ENCODE measurements at regions not wholly inside any gene's neighbourhood (a gene's known extent, or its start where the extent isn't known, plus 50 kb on each side); places are given as distances from the start of the nearest gene placed in this dataset.

DNA sequence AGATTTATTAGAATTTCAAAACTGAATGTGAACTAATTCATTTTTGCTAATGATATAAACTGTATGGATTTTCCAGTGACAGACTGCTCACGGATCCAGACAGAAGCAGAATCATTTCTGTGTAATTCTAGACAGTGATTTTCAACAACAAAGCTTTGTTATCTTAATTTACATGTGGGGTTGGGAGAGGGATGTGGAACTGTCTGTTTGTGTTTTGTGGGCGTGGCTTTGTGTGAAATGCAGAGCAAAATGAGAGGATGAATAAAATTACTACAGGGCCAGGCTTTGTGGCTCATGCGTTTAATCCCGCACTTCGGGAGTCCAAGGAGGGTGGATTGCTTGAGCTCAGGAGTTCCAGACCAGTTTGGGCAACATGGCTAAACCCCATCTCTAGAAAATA lies 834.7 kb downstream of the GALC start:
- no peak overlapping the region for H2AFZ ChIP-seq (ENCODE audit: control insufficient read depth, low read depth, low read length)
- H3K36me3 ChIP-seq (ENCODE audit: control insufficient read depth in 2 of 2, insufficient read depth in 2 of 2, low read length in 1 of 2) = no peaks in the 10 kb centered on the region
- no peak overlapping the region for H3K4me2 ChIP-seq (ENCODE audit: control insufficient read depth, insufficient read depth)
- ChIA-PET SMC1A (ENCODE audit: uncharacterized antibody, unreplicated experiment) (no interaction called here), CTCF (no interaction called here), POLR2A (no interaction called here), RAD21 (ENCODE audit: unreplicated experiment) (no interaction called here)
- H4K20me1 ChIP-seq (ENCODE audit: control insufficient read depth, insufficient read depth) = no peaks in the 10 kb centered on the region
- H3K4me1 ChIP-seq (ENCODE audit: control insufficient read depth, insufficient read depth, low read length) = no peaks in the 10 kb centered on the region
- H3K27ac ChIP-seq (ENCODE audit: control insufficient read depth, insufficient read depth) = no peak overlapping the region
- no peak for DNase-seq (ENCODE audit: low read depth, low spot score)
- intact Hi-C loops (cut with micrococcal nuclease; ENCODE audit: unreplicated experiment) = no loop called here
- in situ Hi-C loops (cut with MboI) = no loop called here
- no peaks in the 10 kb centered on the region for H3K9me3 ChIP-seq (replicated peaks; ENCODE audit: control insufficient read depth, insufficient read depth, low read length)
- no peak overlapping the region for H3K4me3 ChIP-seq
- H3K27me3 ChIP-seq (replicated peaks in 1 of 2; ENCODE audit: control insufficient read depth in 2 of 2, insufficient read depth in 2 of 2, low read length in 1 of 2) = no peaks in the 10 kb centered on the region
- no peak for FAIRE-seq
- no peaks in the 10 kb centered on the region for H3K79me2 ChIP-seq (ENCODE audit: control insufficient read depth, insufficient read depth, low read length)
- WGBS (ENCODE audit: insufficient coverage, insufficient replicate concordance, low lambda C conversion rate, missing lambda C conversion rate) = 45% methylated on average over 5 of the region's 5 CpGs
- TF ChIP-seq CBX3 (IDR thresholded peaks at IDR 0.05; ENCODE audit: borderline replicate concordance, low read depth) = no peak
- TF ChIP-seq ZZZ3 (IDR thresholded peaks at IDR 0.05; ENCODE audit: control insufficient read depth, insufficient read length, low read depth) = no peak
- TF ChIP-seq ZBED1 (IDR thresholded peaks at IDR 0.05; ENCODE audit: borderline replicate concordance) = no peak
- TF ChIP-seq BCLAF1 (IDR thresholded peaks at IDR 0.05) = no peak
- TF ChIP-seq EZH2 (IDR thresholded peaks at IDR 0.05; ENCODE audit: borderline replicate concordance, control insufficient read depth, low read depth, low read length) = no peak
- TF ChIP-seq, protein P1, sequence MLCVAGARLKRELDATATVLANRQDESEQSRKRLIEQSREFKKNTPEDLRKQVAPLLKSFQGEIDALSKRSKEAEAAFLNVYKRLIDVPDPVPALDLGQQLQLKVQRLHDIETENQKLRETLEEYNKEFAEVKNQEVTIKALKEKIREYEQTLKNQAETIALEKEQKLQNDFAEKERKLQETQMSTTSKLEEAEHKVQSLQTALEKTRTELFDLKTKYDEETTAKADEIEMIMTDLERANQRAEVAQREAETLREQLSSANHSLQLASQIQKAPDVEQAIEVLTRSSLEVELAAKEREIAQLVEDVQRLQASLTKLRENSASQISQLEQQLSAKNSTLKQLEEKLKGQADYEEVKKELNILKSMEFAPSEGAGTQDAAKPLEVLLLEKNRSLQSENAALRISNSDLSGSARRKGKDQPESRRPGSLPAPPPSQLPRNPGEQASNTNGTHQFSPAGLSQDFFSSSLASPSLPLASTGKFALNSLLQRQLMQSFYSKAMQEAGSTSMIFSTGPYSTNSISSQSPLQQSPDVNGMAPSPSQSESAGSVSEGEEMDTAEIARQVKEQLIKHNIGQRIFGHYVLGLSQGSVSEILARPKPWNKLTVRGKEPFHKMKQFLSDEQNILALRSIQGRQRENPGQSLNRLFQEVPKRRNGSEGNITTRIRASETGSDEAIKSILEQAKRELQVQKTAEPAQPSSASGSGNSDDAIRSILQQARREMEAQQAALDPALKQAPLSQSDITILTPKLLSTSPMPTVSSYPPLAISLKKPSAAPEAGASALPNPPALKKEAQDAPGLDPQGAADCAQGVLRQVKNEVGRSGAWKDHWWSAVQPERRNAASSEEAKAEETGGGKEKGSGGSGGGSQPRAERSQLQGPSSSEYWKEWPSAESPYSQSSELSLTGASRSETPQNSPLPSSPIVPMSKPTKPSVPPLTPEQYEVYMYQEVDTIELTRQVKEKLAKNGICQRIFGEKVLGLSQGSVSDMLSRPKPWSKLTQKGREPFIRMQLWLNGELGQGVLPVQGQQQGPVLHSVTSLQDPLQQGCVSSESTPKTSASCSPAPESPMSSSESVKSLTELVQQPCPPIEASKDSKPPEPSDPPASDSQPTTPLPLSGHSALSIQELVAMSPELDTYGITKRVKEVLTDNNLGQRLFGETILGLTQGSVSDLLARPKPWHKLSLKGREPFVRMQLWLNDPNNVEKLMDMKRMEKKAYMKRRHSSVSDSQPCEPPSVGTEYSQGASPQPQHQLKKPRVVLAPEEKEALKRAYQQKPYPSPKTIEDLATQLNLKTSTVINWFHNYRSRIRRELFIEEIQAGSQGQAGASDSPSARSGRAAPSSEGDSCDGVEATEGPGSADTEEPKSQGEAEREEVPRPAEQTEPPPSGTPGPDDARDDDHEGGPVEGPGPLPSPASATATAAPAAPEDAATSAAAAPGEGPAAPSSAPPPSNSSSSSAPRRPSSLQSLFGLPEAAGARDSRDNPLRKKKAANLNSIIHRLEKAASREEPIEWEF (IDR thresholded peaks at IDR 0.05; ENCODE audit: insufficient replicate concordance, low read depth, low read length) = no peak
- TF ChIP-seq ZNF384 (IDR thresholded peaks at IDR 0.05; ENCODE audit: borderline replicate concordance, low read depth, low read length) = no peak
- TF ChIP-seq CBFB (IDR thresholded peaks at IDR 0.05; ENCODE audit: low read depth) = no peak
- no peak for TF ChIP-seq HDGF (IDR thresholded peaks at IDR 0.05)
- no peak for TF ChIP-seq ZNF207 (IDR thresholded peaks at IDR 0.05; ENCODE audit: borderline replicate concordance)
- TF ChIP-seq, protein P2, sequence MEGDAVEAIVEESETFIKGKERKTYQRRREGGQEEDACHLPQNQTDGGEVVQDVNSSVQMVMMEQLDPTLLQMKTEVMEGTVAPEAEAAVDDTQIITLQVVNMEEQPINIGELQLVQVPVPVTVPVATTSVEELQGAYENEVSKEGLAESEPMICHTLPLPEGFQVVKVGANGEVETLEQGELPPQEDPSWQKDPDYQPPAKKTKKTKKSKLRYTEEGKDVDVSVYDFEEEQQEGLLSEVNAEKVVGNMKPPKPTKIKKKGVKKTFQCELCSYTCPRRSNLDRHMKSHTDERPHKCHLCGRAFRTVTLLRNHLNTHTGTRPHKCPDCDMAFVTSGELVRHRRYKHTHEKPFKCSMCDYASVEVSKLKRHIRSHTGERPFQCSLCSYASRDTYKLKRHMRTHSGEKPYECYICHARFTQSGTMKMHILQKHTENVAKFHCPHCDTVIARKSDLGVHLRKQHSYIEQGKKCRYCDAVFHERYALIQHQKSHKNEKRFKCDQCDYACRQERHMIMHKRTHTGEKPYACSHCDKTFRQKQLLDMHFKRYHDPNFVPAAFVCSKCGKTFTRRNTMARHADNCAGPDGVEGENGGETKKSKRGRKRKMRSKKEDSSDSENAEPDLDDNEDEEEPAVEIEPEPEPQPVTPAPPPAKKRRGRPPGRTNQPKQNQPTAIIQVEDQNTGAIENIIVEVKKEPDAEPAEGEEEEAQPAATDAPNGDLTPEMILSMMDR (IDR thresholded peaks at IDR 0.05 in 2 of 3, conservative IDR thresholded peaks at IDR 0.05 in 1 of 3; ENCODE audit: control insufficient read depth in 2 of 3, extremely low read depth in 1 of 3, insufficient read depth in 1 of 3, low read depth in 3 of 3, low read length in 3 of 3) = no peak
- no peak for TF ChIP-seq MYB (IDR thresholded peaks at IDR 0.05; ENCODE audit: borderline replicate concordance, low read depth, low read length)
- TF ChIP-seq NFYA (IDR thresholded peaks at IDR 0.05; ENCODE audit: borderline replicate concordance, low read depth, low read length) = no peak
- TF ChIP-seq, protein P3, sequence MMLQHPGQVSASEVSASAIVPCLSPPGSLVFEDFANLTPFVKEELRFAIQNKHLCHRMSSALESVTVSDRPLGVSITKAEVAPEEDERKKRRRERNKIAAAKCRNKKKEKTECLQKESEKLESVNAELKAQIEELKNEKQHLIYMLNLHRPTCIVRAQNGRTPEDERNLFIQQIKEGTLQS (IDR thresholded peaks at IDR 0.05; ENCODE audit: borderline replicate concordance, extremely low read depth, low read depth, low read length) = no peak
- no TSS peak for BruUV-seq (replicated peaks)
- ATAC-seq = no peak
- no peak overlapping the region for H3K9ac ChIP-seq (ENCODE audit: control insufficient read depth, insufficient read depth, low read length)
